ENCODE measurements at regions not wholly inside any gene's neighbourhood (a gene's known extent, or its start where the extent isn't known, plus 50 kb on each side); places are given as distances from the start of the nearest gene placed in this dataset.

- H3K4me3 ChIP-seq (ENCODE audit: control insufficient read depth, low read depth, low read length), result no peak overlapping the region
- peak; percentile 74 for DNase-seq (ENCODE audit: low read depth)
- TF ChIP-seq, protein P1, sequence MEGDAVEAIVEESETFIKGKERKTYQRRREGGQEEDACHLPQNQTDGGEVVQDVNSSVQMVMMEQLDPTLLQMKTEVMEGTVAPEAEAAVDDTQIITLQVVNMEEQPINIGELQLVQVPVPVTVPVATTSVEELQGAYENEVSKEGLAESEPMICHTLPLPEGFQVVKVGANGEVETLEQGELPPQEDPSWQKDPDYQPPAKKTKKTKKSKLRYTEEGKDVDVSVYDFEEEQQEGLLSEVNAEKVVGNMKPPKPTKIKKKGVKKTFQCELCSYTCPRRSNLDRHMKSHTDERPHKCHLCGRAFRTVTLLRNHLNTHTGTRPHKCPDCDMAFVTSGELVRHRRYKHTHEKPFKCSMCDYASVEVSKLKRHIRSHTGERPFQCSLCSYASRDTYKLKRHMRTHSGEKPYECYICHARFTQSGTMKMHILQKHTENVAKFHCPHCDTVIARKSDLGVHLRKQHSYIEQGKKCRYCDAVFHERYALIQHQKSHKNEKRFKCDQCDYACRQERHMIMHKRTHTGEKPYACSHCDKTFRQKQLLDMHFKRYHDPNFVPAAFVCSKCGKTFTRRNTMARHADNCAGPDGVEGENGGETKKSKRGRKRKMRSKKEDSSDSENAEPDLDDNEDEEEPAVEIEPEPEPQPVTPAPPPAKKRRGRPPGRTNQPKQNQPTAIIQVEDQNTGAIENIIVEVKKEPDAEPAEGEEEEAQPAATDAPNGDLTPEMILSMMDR (conservative IDR thresholded peaks at IDR 0.05; ENCODE audit: control insufficient read depth, insufficient read depth, low read depth, low read length), result no peak
Observed at GRCh38 chr3:139284221-139284620, 59.6 kb upstream of the MRPS22 start.

DNA sequence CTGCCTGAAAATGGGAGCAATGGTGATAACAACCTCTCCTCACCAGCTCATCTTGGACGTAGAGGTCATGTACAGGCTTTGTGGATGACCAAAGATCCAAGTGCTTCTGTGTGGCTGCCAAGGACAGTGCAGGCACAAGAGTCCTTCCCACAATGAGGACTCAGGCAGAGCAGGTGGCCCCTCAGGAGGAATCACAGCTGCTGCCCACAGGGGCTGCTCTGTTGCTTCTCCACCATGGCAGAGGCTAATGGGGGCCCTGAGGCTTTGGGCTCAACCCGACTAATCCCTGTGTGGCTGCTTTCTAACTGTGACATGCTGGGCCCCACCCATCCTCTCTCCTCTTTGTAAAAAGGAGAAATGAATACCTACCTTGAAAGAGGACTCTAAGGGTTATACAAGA lies 58.1 kb upstream of the MRPS22 start:
- no peak overlapping the region for H3K4me3 ChIP-seq (ENCODE audit: control insufficient read depth, low read depth, low read length)
- no peak for DNase-seq (ENCODE audit: low read depth)
- TF ChIP-seq, protein P1 (conservative IDR thresholded peaks at IDR 0.05; ENCODE audit: control insufficient read depth, insufficient read depth, low read depth, low read length), result no peak

GRCh38 chr3:139286241-139286640 lies 57.6 kb upstream of the MRPS22 start:
- no peak overlapping the region for H3K4me3 ChIP-seq (ENCODE audit: control insufficient read depth, low read depth, low read length)
- TF ChIP-seq, protein P1 (conservative IDR thresholded peaks at IDR 0.05; ENCODE audit: control insufficient read depth, insufficient read depth, low read depth, low read length), result no peak
- no peak for DNase-seq (ENCODE audit: low read depth)

- DNase-seq (ENCODE audit: low read depth), result no peak
- TF ChIP-seq, protein P1 (conservative IDR thresholded peaks at IDR 0.05; ENCODE audit: control insufficient read depth, insufficient read depth, low read depth, low read length), result no peak
- H3K4me3 ChIP-seq (ENCODE audit: control insufficient read depth, low read depth, low read length), result no peak overlapping the region
Observed at GRCh38 chr3:139286825-139287224, 57.0 kb upstream of the MRPS22 start.

DNA sequence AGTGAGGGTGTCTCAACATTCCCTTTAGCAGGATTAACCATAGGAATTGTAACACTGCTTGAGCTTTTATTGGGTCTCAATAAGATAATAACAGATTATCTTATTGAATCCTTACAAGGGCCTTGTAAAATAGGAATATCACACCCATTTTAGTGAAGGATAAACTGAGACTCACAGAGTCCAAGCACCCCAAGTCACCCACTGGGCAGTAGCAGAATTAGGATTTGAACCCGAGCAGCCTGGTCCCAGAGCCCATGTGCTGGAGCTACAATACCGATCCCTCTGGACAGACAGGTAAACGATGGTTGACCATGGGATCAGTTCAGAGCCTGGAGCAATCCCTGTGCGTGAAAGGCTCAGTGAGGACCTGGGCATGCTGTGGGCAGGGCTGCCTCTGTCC lies 56.3 kb upstream of the MRPS22 start:
- no peak for DNase-seq (ENCODE audit: low read depth)
- TF ChIP-seq, protein P1 (conservative IDR thresholded peaks at IDR 0.05; ENCODE audit: control insufficient read depth, insufficient read depth, low read depth, low read length), result no peak

DNA sequence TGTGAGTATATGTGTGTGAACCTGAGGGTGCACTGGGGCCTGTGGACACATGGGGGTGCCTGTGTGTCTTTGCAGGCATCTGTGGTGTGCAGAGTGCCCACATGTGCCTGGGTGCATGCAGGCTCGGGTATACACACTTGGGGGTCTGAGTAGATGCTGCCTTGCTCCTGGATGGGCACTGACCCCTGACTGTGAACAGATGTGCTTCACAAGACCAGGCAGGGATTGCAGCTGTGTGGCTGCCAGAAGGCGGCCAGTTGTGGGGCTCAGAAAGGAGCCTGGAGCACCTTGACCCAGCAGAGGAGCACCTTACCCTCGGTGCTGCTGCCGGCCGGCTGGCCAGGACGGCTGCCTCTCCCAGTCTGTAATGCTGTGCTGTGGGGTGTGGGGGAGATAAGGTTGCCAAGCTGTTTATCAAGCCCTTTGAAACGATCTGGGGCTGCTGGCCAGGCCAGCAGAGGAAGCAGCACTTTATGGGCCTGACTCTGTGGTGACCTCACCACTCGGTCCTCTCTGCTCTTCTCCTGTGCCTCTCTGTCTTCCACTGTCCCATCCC lies 55.5 kb upstream of the MRPS22 start:
- no peak for DNase-seq (ENCODE audit: low read depth)
- no peak overlapping the region for H3K4me3 ChIP-seq (ENCODE audit: control insufficient read depth, low read depth, low read length)
- TF ChIP-seq, protein P1 (conservative IDR thresholded peaks at IDR 0.05; ENCODE audit: control insufficient read depth, insufficient read depth, low read depth, low read length), result peak; percentile 5

More for the DNA sequence above, 56.3 kb upstream of the MRPS22 start:
- no peak overlapping the region for H3K4me3 ChIP-seq (ENCODE audit: control insufficient read depth, low read depth, low read length)
